ENCODE measurements at regions not wholly inside any gene's neighbourhood (a gene's known extent, or its start where the extent isn't known, plus 50 kb on each side); places are given as distances from the start of the nearest gene placed in this dataset.

DNA sequence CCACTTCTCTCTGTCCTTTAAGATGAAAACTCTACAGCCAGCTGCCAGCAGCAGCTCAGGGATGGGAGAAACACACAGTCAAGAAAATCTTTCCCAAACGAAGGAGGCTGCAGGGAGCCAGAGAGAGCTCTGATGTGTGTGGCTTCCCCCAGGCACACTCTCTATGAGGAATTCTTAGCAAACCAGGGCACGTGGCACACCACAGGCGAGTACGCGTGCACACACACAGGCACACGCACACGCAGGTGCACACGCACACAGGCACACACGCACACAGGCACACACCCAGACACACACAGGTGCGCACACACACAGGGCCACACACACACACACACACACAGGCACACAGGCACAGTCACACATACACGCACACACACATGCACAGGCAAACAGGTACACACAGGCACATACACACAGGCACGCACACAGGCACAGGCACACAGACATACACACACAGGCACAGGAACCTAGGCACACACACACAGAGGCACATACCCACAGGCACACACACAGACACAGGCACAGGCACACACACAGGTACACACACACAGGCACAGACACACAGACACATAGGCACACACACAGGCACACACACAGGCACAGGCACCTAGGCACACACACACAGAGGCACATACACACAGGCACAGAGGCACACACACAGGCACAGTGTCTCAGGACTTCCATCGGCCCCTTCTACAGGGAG lies 91.5 kb upstream of the ATP2B2 start:
- Histone ChIP-seq H3K27me3 (replicated peaks in 1 of 7) (peaks cover 0 to 14% (median 0%) of the 10 kb centered on the region in 7 donors), H3K36me3 (no peaks in the 10 kb centered on the region), H3K9me3 (peaks cover 0 to 2% (median 0%) of the 10 kb centered on the region in 8 donors), H3K27ac (no peak overlapping the region), H3K4me3 (no peak overlapping the region), H3K4me1 (no peaks in the 10 kb centered on the region)
- intact Hi-C loops (cut with DNase I; ENCODE audit: low total_unique reads), result no loop called here
- no peak for DNase-seq
- WGBS, 5 donors, result 79 to 91% (median 87%) methylated on average over 12 to 13 of the region's 13 CpGs
- TF ChIP-seq CTCF (IDR thresholded peaks at IDR 0.05 in 8 of 11, conservative IDR thresholded peaks at IDR 0.05 in 3 of 11), result no peak
- TF ChIP-seq POLR2AphosphoS5 (IDR thresholded peaks at IDR 0.05), result no peak
- no peak for TF ChIP-seq POLR2A (IDR thresholded peaks at IDR 0.05)

DNA sequence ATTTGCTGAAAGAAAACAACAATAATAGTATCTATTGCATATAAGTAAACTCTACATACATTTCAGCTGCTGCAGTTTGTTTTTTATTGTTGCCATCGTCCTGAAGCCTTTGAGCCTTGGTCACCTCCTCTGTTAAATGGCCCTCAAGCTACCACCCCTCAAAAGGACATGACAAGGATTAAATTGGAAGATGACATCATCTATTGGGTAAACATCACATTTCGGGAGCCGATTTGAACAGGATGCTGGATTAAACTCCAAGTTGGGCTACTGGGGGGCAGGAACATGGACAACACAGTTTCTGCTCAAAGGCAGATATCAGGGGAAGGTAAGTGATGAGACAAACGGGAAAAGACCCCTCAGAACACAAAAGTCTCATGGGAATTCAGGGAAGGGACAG lies 92.3 kb upstream of the ATP2B2 start:
- no peaks in the 10 kb centered on the region for H3K36me3 ChIP-seq
- intact Hi-C loops (cut with DNase I; ENCODE audit: low total_unique reads), result no loop called here
- peaks cover 0 to 14% (median 0%) of the 10 kb centered on the region in 7 donors for H3K27me3 ChIP-seq (replicated peaks in 1 of 7)
- H3K4me3 ChIP-seq, result no peak overlapping the region
- H3K4me1 ChIP-seq, result peaks cover 0 to 3% (median 0%) of the 10 kb centered on the region in 6 donors
- TF ChIP-seq POLR2AphosphoS5 (IDR thresholded peaks at IDR 0.05) (no peak), POLR2A (IDR thresholded peaks at IDR 0.05) (no peak), CTCF (IDR thresholded peaks at IDR 0.05 in 8 of 11, conservative IDR thresholded peaks at IDR 0.05 in 3 of 11) (no peak)
- H3K27ac ChIP-seq, result no peak overlapping the region
- H3K9me3 ChIP-seq, result peaks cover 0 to 2% (median 0%) of the 10 kb centered on the region in 8 donors
- no peak for DNase-seq
- WGBS, 5 donors, result 49 to 69% (median 62%) methylated on average over 4 of the region's 4 CpGs

GRCh38 chr3:10599017-10599416 lies 93.6 kb upstream of the ATP2B2 start:
- Histone ChIP-seq H3K27ac (no peak overlapping the region), H3K4me1 (peaks cover 0 to 15% (median 3%) of the 10 kb centered on the region in 6 donors), H3K36me3 (no peaks in the 10 kb centered on the region), H3K27me3 (replicated peaks in 1 of 7) (peaks cover 0 to 14% (median 0%) of the 10 kb centered on the region in 7 donors), H3K9me3 (peaks cover 0 to 2% (median 0%) of the 10 kb centered on the region in 8 donors), H3K4me3 (no peak overlapping the region)
- WGBS, 5 donors, result 68 to 81% (median 76%) methylated on average over 6 of the region's 6 CpGs
- intact Hi-C loops (cut with DNase I; ENCODE audit: low total_unique reads), result no loop called here
- DNase-seq, result no peak
- TF ChIP-seq POLR2AphosphoS5 (IDR thresholded peaks at IDR 0.05) (no peak), CTCF (IDR thresholded peaks at IDR 0.05 in 8 of 11, conservative IDR thresholded peaks at IDR 0.05 in 3 of 11) (no peak), POLR2A (IDR thresholded peaks at IDR 0.05) (no peak)

GRCh38 chr3:10599444-10599843 lies 94.1 kb upstream of the ATP2B2 start:
- Histone ChIP-seq H3K27ac (no peak overlapping the region), H3K36me3 (no peaks in the 10 kb centered on the region), H3K27me3 (replicated peaks in 1 of 7) (peaks cover 0 to 14% (median 0%) of the 10 kb centered on the region in 7 donors), H3K4me1 (peaks cover 0 to 15% (median 3%) of the 10 kb centered on the region in 6 donors), H3K9me3 (no peaks in the 10 kb centered on the region), H3K4me3 (no peak overlapping the region)
- no peak for DNase-seq
- no peak for TF ChIP-seq POLR2A (IDR thresholded peaks at IDR 0.05)
- no peak for TF ChIP-seq POLR2AphosphoS5 (IDR thresholded peaks at IDR 0.05)
- no peak for TF ChIP-seq CTCF (IDR thresholded peaks at IDR 0.05 in 8 of 11, conservative IDR thresholded peaks at IDR 0.05 in 3 of 11)
- intact Hi-C loops (cut with DNase I; ENCODE audit: low total_unique reads), result no loop called here
- 75 to 84% (median 82%) methylated on average over 9 of the region's 9 CpGs for WGBS, 5 donors
